Coronary artery (tissue), 2 donors: ENCODE measurements at regions not wholly inside any gene's neighbourhood (a gene's known extent, or its start where the extent isn't known, plus 50 kb on each side); places are given as distances from the start of the nearest gene placed in this dataset.

Source experiments
- DNase-seq: peaks from one replicate; pipeline ENCODE4 v3.0.0-alpha.2; 2017; ENCODE audit warnings: low spot score
- H3K27ac ChIP-seq, 2 donors: fragments of 200-600 bp; sonication (generic); one replicate each; pipeline ENCODE4 v1.5.1; 2016 to 2019
- H3K4me3 ChIP-seq: fragments of 200-600 bp; sonication (generic); 2 replicates; pipeline ENCODE4 v1.5.1; 2016; ENCODE audit warnings: mild to moderate bottlenecking, moderate library complexity
- TF ChIP-seq, protein P1 (sequence below): fragments of 200-600 bp; sonication (generic); IDR thresholded peaks from one replicate; pipeline ENCODE4 v1.5.1; 2019; ENCODE audit warnings: antibody characterized with exemption

DNA sequence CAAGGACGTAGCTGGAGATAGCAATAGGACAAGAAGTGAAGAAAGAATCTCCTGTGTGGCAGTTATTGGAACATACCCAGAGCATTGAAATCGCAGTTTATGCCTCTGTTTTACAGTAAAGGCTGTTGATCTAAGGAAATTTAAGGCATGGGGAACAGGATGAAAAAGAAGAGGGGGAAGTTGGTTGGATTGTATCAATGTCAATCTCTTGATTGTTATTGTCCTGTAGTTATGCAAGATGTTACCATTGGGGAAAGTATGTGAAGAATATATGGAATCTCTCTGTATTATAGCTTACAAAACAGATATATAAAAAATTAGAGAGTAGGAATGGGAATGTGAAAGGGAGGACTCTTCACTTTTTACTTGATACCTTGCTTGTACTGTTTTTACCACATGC, 195.6 kb upstream of the NREP start:
- Histone ChIP-seq H3K4me3 (no peak overlapping the region), H3K27ac (no peak overlapping the region)
- no peak for DNase-seq
- TF ChIP-seq, protein P1, sequence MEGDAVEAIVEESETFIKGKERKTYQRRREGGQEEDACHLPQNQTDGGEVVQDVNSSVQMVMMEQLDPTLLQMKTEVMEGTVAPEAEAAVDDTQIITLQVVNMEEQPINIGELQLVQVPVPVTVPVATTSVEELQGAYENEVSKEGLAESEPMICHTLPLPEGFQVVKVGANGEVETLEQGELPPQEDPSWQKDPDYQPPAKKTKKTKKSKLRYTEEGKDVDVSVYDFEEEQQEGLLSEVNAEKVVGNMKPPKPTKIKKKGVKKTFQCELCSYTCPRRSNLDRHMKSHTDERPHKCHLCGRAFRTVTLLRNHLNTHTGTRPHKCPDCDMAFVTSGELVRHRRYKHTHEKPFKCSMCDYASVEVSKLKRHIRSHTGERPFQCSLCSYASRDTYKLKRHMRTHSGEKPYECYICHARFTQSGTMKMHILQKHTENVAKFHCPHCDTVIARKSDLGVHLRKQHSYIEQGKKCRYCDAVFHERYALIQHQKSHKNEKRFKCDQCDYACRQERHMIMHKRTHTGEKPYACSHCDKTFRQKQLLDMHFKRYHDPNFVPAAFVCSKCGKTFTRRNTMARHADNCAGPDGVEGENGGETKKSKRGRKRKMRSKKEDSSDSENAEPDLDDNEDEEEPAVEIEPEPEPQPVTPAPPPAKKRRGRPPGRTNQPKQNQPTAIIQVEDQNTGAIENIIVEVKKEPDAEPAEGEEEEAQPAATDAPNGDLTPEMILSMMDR, result no peak

DNA sequence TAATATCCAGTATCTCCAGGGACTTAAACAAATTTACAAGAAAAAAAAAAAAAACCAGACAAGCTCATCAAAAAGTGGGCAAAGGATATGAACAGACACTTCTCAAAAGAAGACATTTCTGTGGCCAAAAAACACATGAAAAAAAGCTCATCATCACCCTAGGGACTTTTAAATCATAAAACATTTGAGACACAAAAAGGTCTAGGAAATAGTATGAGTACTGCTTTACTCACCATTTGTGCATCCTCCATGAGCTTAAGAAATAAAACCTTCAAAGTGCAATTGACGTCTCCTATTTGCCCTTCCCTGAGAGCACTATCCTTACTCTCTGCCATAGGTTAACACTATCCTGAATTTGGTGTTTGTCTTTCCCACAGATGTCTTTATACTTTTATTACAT, 193.7 kb upstream of the NREP start:
- no peak overlapping the region for H3K4me3 ChIP-seq
- no peak for DNase-seq
- TF ChIP-seq, protein P1, result no peak
- no peak overlapping the region for H3K27ac ChIP-seq

DNA sequence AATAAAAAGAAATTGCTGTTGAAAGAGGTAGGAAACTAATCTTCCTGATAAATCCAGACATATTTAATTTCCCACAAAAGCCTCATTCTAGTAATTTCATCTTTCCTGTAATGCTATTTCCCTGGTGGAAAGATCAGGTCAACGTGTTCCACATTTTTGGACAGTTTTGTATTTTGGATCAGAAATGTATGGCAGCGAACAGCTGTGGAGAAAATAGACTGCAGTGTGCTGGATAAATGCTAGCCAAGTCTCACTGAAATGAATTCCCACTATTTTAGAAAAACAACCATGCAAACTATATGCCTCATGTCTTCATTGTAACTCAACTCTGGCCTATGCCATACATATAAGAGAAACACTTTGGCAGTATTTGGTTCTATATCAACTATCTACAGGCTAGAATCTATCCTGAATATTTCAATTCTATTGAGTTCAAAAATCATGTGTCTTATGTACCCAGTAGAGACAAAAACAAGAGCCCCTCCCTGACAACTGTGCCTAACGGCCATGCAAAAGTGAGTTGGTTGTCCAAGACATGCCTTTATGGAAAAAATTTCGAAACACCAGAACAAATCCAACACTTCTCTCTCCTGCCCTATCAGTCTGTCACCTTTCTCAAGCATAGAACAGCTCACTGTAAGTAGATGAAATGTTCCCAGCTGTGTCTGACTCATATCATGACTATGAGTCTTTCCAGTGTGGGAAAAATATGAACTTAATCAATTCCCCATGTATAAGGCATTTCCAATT, 191.3 kb upstream of the NREP start:
- peak overlapping the region in 1 of 2 donors; percentile 34 for H3K27ac ChIP-seq
- no peak overlapping the region for H3K4me3 ChIP-seq
- no peak for DNase-seq
- TF ChIP-seq, protein P1, result no peak

DNA sequence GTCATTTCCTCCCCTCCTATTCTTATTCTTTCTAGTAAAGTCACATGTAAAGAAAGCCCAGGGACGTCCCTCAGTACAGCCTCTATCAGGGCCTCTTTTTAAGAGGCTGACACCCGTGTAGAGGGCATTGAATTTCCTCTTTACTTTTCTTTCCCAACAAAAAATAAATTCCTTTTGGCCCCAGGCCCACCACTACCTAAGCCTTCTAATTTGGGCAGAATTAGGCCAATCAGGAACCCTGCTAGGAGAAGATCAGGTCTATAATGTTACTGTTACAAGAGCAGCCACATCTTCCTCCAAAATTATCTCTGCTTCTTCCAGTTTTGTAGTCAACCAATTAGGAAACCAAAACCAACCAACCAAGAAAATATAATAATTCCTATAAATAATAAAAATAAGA, 189.6 kb upstream of the NREP start:
- TF ChIP-seq, protein P1, result no peak
- DNase-seq, result no peak
- Histone ChIP-seq H3K27ac (no peak overlapping the region), H3K4me3 (no peak overlapping the region)

DNA sequence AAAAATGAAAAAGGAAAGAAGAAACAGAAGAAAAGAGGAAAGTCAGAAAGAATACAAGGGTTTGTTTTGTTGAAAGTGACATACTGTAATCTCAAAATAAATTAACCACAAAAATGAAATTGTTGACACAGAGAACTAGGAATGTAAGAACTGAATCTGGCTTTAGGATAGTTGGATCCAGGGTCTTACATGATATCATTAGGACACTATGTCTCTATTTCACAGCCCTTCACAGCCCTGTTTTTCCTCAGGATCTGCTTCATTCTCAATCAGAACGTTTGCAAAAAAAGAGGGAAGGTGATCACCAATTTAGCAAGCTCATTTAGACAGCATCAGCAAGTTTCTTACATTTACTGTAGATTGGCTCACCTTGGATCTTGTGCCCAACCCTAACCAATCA, 188.5 kb upstream of the NREP start:
- no peak for DNase-seq
- H3K4me3 ChIP-seq, result no peak overlapping the region
- TF ChIP-seq, protein P1, result no peak
- no peak overlapping the region for H3K27ac ChIP-seq

DNA sequence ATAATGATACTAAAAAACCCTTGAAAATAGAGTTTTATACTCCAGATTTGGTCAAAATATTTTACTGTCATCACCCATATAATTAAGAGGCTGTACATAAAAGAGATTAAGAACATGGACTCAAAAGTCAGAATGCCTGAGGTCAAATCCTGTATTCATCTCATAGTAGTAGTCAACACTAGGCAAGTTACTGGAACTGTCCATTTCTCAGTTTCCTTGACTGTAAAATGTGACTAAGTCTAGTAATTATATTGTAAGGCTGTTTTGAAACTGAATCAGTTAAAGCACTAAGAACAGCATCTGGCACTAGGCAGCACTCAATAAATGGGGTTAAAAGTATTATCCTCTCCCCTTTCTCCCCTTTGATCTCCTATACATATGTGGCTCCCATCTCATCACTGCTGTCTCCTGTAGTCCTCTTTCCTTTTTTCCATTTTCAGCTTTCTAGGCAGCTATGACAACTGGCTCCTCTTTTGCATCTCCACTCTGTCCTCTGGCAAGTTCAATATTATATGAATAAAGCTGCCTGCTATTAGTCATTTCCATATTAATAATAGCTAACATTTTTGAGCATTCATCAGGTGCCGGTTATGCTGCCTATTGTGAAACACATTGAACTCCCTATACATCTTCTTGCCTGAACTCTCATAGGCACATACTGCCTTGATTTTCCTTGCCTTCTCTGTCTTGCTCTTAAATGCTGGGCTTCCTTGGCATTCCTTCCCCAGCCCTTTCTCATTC, 185.8 kb upstream of the NREP start:
- TF ChIP-seq, protein P1, result no peak
- no peak for DNase-seq
- Histone ChIP-seq H3K4me3 (no peak overlapping the region), H3K27ac (no peak overlapping the region)

DNA sequence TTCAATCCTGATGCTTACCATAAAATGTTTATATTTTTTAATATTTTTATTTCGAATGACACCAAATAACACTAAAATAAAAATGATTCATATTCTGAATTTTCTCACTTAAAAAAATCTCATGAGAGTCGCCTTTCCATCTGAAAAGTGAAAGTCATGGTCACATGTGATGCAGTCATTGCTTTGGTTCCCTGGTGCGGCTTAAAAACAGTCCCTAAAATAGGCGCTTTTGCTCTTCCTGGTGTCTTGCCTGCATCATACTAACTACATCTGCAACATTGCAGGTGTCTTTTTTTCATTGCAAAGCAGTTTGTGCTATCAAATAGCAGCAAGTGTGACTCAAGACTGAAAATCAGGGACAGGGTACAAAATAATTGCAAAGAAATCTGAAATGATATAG, 185.2 kb upstream of the NREP start:
- DNase-seq, result no peak
- H3K4me3 ChIP-seq, result no peak overlapping the region
- no peak overlapping the region for H3K27ac ChIP-seq
- TF ChIP-seq, protein P1, result no peak
